RWPE2 (cell line): ENCODE measurements at regions not wholly inside any gene's neighbourhood (a gene's known extent, or its start where the extent isn't known, plus 50 kb on each side); places are given as distances from the start of the nearest gene placed in this dataset.
"Not testable (repeated sequence)": the region's sequence is repeated elsewhere in the genome, so short reads cannot be mapped to it uniquely, and the experiment has no call there.

Experiments
- ATAC-seq: fragments of 200-7000 bp; cut with Tn5 transposase; 3 replicates; pipeline ENCODE4 v1.9.1; 2021; ENCODE audit warnings: low read depth
- DNase-seq: peaks from one replicate; pipeline ENCODE4 v3.0.0-alpha.2; 2020; ENCODE audit warnings: low spot score
- H3K27ac ChIP-seq: fragments of 450-650 bp; 2 replicates; pipeline ENCODE4 v1.5.1; 2017; ENCODE audit warnings: mild to moderate bottlenecking; ENCODE audit not compliant: poor library complexity, severe bottlenecking
- H3K27me3 ChIP-seq: fragments of 250-450 bp; sonication (Bioruptor Pico); 2 replicates; pipeline ENCODE4 v1.5.1; 2021; ENCODE audit warnings: mild to moderate bottlenecking, moderate library complexity; ENCODE audit not compliant: insufficient read depth, poor library complexity, severe bottlenecking
- H3K36me3 ChIP-seq: fragments of 250-450 bp; sonication (Bioruptor Pico); 2 replicates; pipeline ENCODE4 v1.5.1; 2020; ENCODE audit warnings: low read depth, mild to moderate bottlenecking, moderate library complexity
- H3K4me1 ChIP-seq: fragments of 250-450 bp; sonication (Bioruptor Pico); 2 replicates; pipeline ENCODE4 v1.5.1; 2021; ENCODE audit warnings: mild to moderate bottlenecking, moderate library complexity; ENCODE audit not compliant: insufficient read depth, poor library complexity, severe bottlenecking
- H3K4me3 ChIP-seq: fragments of 250-450 bp; sonication (Bioruptor Pico); 2 replicates; pipeline ENCODE4 v1.5.1; 2021; ENCODE audit warnings: mild to moderate bottlenecking, moderate library complexity; ENCODE audit not compliant: severe bottlenecking
- H3K9me3 ChIP-seq: fragments of 250-450 bp; sonication (Bioruptor Pico); 2 replicates; pipeline ENCODE4 v1.5.1; 2021; ENCODE audit warnings: mild to moderate bottlenecking, moderate library complexity; ENCODE audit not compliant: severe bottlenecking
- CTCF ChIP-seq: fragments of 450-650 bp; IDR thresholded peaks from one replicate; pipeline ENCODE4 v1.5.1; 2017; ENCODE audit warnings: mild to moderate bottlenecking, moderate library complexity; ENCODE audit not compliant: poor library complexity, severe bottlenecking

- Histone ChIP-seq H3K4me3 (no peak overlapping the region), H3K27me3 (peaks cover 10% of the 10 kb centered on the region), H3K4me1 (no peaks in the 10 kb centered on the region), H3K36me3 (no peaks in the 10 kb centered on the region), H3K27ac (no peak overlapping the region), H3K9me3 (no peaks in the 10 kb centered on the region)
- ATAC-seq (no peak), DNase-seq (no peak)
- TF ChIP-seq CTCF, result no peak
Observed at GRCh38 chr2:134035605-134036370, 218.1 kb upstream of the MGAT5 start.

- Histone ChIP-seq H3K9me3 (no peaks in the 10 kb centered on the region), H3K36me3 (no peaks in the 10 kb centered on the region), H3K4me3 (no peak overlapping the region), H3K27ac (no peak overlapping the region), H3K4me1 (no peaks in the 10 kb centered on the region), H3K27me3 (peaks cover 7% of the 10 kb centered on the region)
- no peak for TF ChIP-seq CTCF
- DNase-seq, result no peak
- no peak for ATAC-seq
Observed at GRCh38 chr2:134039912-134040581, 213.8 kb upstream of the MGAT5 start.

GRCh38 chr2:134040626-134041172 lies 213.2 kb upstream of the MGAT5 start:
- H3K9me3 ChIP-seq, ATAC-seq, DNase-seq, H3K4me3 ChIP-seq, H3K36me3 ChIP-seq, H3K4me1 ChIP-seq, H3K27me3 ChIP-seq, H3K27ac ChIP-seq: not testable (repeated sequence)

- Histone ChIP-seq H3K27ac (no peak overlapping the region), H3K36me3 (no peaks in the 10 kb centered on the region), H3K4me1 (no peaks in the 10 kb centered on the region), H3K4me3 (no peak overlapping the region), H3K27me3 (peaks cover 7% of the 10 kb centered on the region), H3K9me3 (no peaks in the 10 kb centered on the region)
- DNase-seq (no peak), ATAC-seq (no peak)
- no peak for TF ChIP-seq CTCF
Observed at GRCh38 chr2:134041877-134042276, 212.0 kb upstream of the MGAT5 start.

- not testable (repeated sequence) for H3K4me3 ChIP-seq, H3K9me3 ChIP-seq, ATAC-seq, H3K36me3 ChIP-seq, DNase-seq, H3K27ac ChIP-seq, H3K27me3 ChIP-seq, H3K4me1 ChIP-seq
Observed at GRCh38 chr2:134043028-134043427, 210.8 kb upstream of the MGAT5 start.
